ENCODE measurements at regions not wholly inside any gene's neighbourhood (a gene's known extent, or its start where the extent isn't known, plus 50 kb on each side); places are given as distances from the start of the nearest gene placed in this dataset.
"Not testable (repeated sequence)": the region's sequence is repeated elsewhere in the genome, so short reads cannot be mapped to it uniquely, and the experiment has no call there.

DNA sequence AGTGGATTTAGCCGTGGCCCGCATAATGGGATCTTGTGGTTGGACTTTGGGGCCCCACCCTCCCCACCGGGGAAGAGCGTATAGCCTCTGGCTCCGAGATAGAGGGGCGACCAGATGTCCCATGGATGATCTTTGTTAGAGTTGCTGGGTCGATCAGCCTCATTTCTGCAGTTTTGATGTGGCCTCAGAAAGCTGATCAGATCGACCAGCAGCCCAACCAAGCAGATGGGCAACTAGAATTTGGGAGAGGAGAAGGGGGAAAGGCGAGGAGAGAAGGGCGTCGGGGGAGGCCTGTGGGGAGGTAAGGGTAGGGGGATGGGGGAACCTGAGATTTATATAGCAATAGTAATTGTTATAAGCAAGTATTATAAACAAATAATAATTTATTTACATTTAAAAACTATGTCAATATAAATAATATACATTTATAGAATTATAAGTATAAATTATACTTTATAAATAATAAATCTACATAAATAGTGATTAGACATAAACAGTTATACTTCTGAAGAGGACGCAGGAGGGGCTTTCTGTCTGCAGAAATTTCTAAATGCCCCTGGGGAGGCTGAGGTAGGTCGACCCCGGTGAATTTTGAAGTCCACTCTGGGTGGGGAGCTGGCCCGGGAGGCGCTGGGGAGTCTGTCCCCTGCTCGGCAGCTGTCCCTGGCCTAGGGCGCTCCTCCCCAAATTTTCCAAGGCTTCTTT lies 136.3 kb downstream of the KCNJ12 start:
- no peak overlapping the region for H3K27ac ChIP-seq
- TF ChIP-seq, protein P1, sequence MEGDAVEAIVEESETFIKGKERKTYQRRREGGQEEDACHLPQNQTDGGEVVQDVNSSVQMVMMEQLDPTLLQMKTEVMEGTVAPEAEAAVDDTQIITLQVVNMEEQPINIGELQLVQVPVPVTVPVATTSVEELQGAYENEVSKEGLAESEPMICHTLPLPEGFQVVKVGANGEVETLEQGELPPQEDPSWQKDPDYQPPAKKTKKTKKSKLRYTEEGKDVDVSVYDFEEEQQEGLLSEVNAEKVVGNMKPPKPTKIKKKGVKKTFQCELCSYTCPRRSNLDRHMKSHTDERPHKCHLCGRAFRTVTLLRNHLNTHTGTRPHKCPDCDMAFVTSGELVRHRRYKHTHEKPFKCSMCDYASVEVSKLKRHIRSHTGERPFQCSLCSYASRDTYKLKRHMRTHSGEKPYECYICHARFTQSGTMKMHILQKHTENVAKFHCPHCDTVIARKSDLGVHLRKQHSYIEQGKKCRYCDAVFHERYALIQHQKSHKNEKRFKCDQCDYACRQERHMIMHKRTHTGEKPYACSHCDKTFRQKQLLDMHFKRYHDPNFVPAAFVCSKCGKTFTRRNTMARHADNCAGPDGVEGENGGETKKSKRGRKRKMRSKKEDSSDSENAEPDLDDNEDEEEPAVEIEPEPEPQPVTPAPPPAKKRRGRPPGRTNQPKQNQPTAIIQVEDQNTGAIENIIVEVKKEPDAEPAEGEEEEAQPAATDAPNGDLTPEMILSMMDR (conservative IDR thresholded peaks at IDR 0.05), result no peak

DNA sequence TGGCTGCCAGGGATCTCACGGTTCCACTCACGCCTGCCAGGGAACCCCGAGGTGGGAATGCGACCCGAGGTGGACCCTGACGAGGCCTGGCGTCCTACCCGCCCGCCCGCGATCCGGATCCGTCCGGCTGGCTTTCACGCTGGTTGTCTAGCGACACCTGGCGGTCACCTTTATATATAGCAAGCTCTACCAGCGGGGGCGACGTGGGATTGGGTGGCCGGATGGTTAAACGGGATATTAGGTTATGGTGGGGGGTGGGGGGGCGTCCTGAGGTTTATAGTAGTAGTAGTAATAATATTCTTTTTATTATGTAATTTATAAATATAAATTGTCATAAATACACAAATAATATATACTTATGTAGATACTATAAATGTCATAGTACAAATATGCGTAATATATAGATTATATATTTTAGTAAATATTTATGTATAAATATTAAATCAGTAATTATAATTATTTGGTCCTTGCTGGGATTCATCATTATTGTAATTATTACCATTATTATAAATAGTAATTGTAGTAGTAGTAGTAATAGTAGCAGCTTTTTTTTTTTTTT lies 136.9 kb downstream of the KCNJ12 start:
- TF ChIP-seq, protein P1 (conservative IDR thresholded peaks at IDR 0.05), result peak; percentile 84
- H3K27ac ChIP-seq, result no peak overlapping the region

DNA sequence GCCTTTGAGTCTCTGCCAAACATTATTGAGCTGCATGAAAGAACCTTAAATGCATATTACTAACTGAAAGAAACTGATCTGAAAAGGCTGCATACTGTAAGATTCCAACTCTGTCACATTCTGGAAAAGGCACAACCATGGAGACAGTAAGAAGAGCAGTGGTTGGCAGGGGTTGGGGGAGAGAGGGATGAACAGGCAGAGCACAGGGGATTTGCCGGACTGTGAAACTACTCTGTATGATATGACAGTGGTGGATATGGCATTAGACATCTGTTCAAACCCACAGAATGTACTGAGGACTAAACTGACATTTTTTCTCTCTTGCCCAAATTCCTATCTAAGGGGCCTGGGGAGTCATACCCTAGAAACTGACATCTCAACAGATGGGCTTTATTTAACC lies 138.4 kb downstream of the KCNJ12 start:
- not testable (repeated sequence) for H3K27ac ChIP-seq

DNA sequence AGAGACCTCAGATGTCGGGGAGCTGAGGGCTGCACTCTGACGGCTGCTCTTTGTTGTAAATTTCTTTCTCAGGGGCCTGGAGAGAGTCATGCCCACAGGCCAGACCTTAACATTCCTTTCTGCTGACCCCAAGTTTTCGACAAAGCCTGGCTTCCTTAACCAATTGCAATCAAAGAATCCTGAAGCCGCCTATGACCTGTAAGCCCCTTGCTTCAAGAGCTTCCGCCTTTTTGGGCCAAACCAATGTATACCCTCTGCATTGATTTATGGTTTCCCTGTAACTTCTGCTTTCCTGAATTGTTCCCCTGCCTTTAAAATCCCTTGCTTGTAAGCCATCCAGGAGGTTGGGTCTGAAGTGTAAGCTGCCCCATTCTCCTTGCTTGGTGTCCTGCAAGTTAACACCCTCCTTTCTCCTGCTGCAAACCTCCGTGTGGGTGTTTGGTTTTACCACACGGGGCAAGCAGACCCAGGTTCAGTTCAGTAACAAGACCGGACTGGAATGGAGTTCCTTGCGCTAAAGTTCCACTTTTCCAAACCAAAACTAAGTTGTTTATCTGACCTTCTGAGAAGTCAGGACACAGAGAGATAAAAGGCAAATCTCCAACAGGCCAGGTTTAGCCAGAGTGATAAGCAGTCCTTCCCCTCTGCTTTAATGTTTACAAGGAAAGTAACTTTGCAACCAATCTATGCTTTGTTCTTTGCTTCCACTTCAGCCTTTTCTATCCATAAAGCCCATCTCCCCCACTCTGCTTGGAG lies 141.6 kb downstream of the KCNJ12 start:
- H3K27ac ChIP-seq, result no peak overlapping the region
- TF ChIP-seq, protein P1 (conservative IDR thresholded peaks at IDR 0.05), result no peak

DNA sequence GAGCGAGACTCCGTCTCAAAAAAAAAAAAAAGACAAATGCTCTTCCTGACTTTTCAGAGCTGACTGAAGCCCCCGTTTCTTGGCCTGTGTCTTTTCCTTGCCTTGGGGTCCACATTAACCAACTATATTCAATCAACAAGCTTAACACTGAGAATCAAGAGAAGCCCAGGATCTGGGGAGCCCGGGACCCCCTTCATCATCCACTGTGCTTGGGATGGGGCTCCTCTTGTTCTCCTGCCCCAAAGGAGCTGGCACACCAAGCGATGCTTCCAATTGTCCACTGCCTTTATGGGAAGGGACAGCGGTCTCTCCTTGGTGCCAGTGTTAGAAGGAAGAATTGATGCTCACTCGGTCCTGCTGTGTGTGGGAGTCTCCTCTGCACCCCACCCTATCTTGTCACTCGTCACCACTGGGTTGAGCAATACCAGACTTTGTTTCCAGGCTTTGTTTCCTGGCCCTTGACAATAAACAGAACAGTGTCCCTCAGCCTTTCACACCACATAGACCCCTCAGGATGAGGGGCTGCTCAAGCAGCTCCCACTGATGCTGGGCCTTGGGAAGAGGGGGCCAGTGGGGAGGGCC lies 146.7 kb downstream of the KCNJ12 start:
- TF ChIP-seq, protein P1 (conservative IDR thresholded peaks at IDR 0.05), result no peak
- H3K27ac ChIP-seq, result no peak overlapping the region

DNA sequence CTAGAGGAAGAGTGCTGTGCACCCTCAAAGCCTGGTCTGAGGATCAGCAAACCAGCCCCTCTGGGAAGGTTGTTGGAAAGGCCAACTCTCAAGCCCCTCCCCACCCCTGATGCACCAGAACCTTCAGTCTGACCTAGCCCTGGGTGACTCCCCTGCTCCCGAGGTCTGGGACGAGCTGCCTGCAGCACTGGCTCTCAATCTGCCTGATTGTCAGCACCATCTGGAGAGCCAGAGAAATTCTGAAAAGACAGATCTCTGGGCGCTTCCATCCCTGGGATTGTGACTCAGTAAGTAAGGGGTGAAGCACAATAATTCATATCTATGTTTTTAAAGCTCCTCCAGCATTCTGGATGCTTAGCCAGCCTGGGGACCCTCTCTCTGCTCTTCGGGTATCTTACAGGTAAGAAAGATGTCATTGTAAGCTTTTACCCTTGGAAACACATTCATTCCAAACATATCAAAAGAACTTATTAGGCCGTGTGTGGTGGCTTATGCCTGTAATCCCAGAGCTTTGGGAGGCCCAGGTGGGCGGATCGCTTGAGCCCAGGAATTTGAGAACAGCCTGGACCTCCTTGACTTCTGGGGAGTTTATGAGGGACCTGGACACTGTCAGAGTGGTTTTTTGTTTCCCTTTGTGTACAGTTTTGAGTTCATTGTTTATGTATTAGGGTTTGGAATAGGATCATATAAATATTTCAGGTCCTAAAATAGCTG lies 147.5 kb downstream of the KCNJ12 start:
- H3K27ac ChIP-seq, result no peak overlapping the region
- TF ChIP-seq, protein P1 (conservative IDR thresholded peaks at IDR 0.05), result no peak

DNA sequence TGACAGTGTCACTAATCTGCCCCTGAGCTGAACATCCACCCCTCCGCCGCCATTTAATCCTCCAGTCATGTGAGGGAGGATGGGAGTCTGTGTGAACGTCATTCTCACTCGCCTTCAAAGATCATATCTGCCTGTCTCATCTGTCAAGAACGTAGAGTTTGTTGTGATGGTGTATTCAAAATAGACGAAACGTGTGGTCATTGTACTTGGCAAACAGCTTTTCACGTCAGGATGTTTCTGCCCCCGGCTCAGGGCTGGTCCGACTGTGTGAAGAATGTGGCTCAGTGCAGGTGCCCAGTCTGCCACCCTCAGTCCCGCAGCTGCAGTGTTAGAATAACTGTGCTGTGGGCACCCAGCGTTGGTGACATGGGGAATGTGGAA lies 148.0 kb downstream of the KCNJ12 start:
- H3K27ac ChIP-seq, result no peak overlapping the region
- TF ChIP-seq, protein P1 (conservative IDR thresholded peaks at IDR 0.05), result no peak; the same call in 1 of the 2 replicates

Measured in VCaP (cell line).